H1 (cell line): ENCODE measurements at regions not wholly inside any gene's neighbourhood (a gene's known extent, or its start where the extent isn't known, plus 50 kb on each side); places are given as distances from the start of the nearest gene placed in this dataset.

ENCODE experiments used
- CTCF ChIA-PET: fragments of 300-600 bp; sonication (Branson Sonifier 250); formaldehyde crosslinking; loops from one replicate; lab custom pipeline; 2021; ENCODE audit not compliant: partially characterized antibody; lab: Charles Lee
- POLR2A ChIA-PET: fragments of 300-600 bp; sonication (Branson Sonifier 250); formaldehyde crosslinking; loops from one replicate; lab custom pipeline; 2021; ENCODE audit warnings: inconsistent platforms; ENCODE audit not compliant: partially characterized antibody; lab: Charles Lee
- DNase-seq, 2 experiments: peaks; one replicate each; pipeline versions ENCODE4 v3.0.0 to v3.0.0-alpha.2; 2010 to 2022; ENCODE audit warnings: low spot score in 2 of 2, low read depth in 1 of 2, mixed read lengths in 1 of 2
- FAIRE-seq: peaks from 2 replicates; lab custom pipeline; 2011; peaks lifted over from hg19 to GRCh38; lab: Jason Lieb, UNC
- H2AFZ ChIP-seq: 2 replicates; pipeline ENCODE4 v1.8.1; 2012; ENCODE audit warnings: low read length, inconsistent platforms
- H2AK5ac ChIP-seq: 2 replicates; pipeline ENCODE4 v1.6.1; 2013; ENCODE audit warnings: low read depth, low read length
- H2BK120ac ChIP-seq: replicated peaks from 2 replicates; pipeline ENCODE3; 2013; ENCODE audit warnings: low read depth, low read length, inconsistent platforms
- H2BK12ac ChIP-seq: 2 replicates; pipeline ENCODE4 v1.6.1; 2013; ENCODE audit warnings: low read depth, low read length
- H2BK15ac ChIP-seq: 2 replicates; pipeline ENCODE4 v1.6.1; 2013; ENCODE audit warnings: low read length
- H2BK20ac ChIP-seq: 2 replicates; pipeline ENCODE4 v1.6.1; 2013; ENCODE audit warnings: low read length
- H2BK5ac ChIP-seq: 2 replicates; pipeline ENCODE4 v1.6.1; 2013; ENCODE audit warnings: low read depth, low read length
- H3K14ac ChIP-seq: 2 replicates; pipeline ENCODE4 v1.6.1; 2013; ENCODE audit warnings: inconsistent platforms; ENCODE audit not compliant: insufficient read length
- H3K18ac ChIP-seq: 2 replicates; pipeline ENCODE4 v1.6.1; 2013; ENCODE audit warnings: low read length; ENCODE audit errors: extremely low read depth
- H3K23ac ChIP-seq: 2 replicates; pipeline ENCODE4 v1.6.1; 2013; ENCODE audit warnings: inconsistent platforms; ENCODE audit not compliant: insufficient read length
- H3K23me2 ChIP-seq: 2 replicates; pipeline ENCODE4 v1.6.1; 2013; ENCODE audit warnings: low read depth, low read length
- H3K27ac ChIP-seq: 2 replicates; pipeline ENCODE4 v1.6.1; 2011; ENCODE audit warnings: low read depth, low read length, inconsistent platforms
- H3K27me3 ChIP-seq, 4 experiments: replicated peaks in 1 of 4; 1 replicate in 1 of 4; 2 replicates in 3 of 4; pipeline versions ENCODE4 v1.6.1 to v1.8.1; 2011 to 2013; ENCODE audit warnings: low read length in 3 of 4, mild to moderate bottlenecking in 3 of 4, inconsistent platforms in 2 of 4, mixed read lengths in 2 of 4, moderate library complexity in 1 of 4; ENCODE audit not compliant: control insufficient read depth in 3 of 4, insufficient read depth in 3 of 4; ENCODE audit errors: extremely low read depth in 1 of 4
- H3K36me3 ChIP-seq, 4 experiments: 2 replicates each; pipeline versions ENCODE4 v1.6.1 to v1.8.1; 2011 to 2013; ENCODE audit warnings: mild to moderate bottlenecking in 4 of 4, low read length in 3 of 4, moderate library complexity in 2 of 4, control low read depth in 1 of 4, inconsistent platforms in 1 of 4; ENCODE audit not compliant: insufficient read depth in 4 of 4, control insufficient read depth in 2 of 4
- H3K4ac ChIP-seq: replicated peaks from 2 replicates; pipeline ENCODE3; 2013; ENCODE audit warnings: low read length, low read depth, mixed read lengths, inconsistent platforms; ENCODE audit not compliant: insufficient read length
- H3K4me1 ChIP-seq, 4 experiments: replicated peaks in 1 of 4; 1 replicate in 1 of 4; 2 replicates in 3 of 4; pipeline versions ENCODE4 v1.6.1 to v1.8.1; 2011 to 2013; ENCODE audit warnings: low read length in 3 of 4, inconsistent platforms in 2 of 4, mixed read lengths in 1 of 4; ENCODE audit not compliant: insufficient read depth in 4 of 4, control insufficient read depth in 3 of 4
- H3K4me2 ChIP-seq, 2 experiments: 2 replicates each; pipeline versions ENCODE4 v1.6.1 to v1.8.1; 2011 to 2013; ENCODE audit warnings: low read depth in 2 of 2, low read length in 2 of 2, control low read depth in 1 of 2, inconsistent platforms in 1 of 2, mild to moderate bottlenecking in 1 of 2; ENCODE audit not compliant: insufficient read depth in 1 of 2
- H3K4me3 ChIP-seq, 4 experiments: fragments of 200-600, 300-600 bp in 1 of 4; sonication (generic), shearing (Covaris generic), sonication (Bioruptor Twin) in 1 of 4; 2 replicates each; pipeline versions ENCODE4 v1.5.1 to v1.8.1; 2011 to 2016; ENCODE audit warnings: low read length in 4 of 4, low read depth in 3 of 4, control low read depth in 2 of 4, inconsistent platforms in 2 of 4, mild to moderate bottlenecking in 2 of 4, mixed read lengths in 1 of 4, moderate library complexity in 1 of 4; ENCODE audit not compliant: insufficient read depth in 2 of 4; ENCODE audit errors: extremely low read depth in 1 of 4
- H3K56ac ChIP-seq: replicated peaks from 2 replicates; pipeline ENCODE3; 2013; ENCODE audit warnings: low read depth, mild to moderate bottlenecking, mixed read lengths, low read length, inconsistent platforms; ENCODE audit not compliant: insufficient read length
- H3K79me1 ChIP-seq: 2 replicates; pipeline ENCODE4 v1.6.1; 2013; ENCODE audit warnings: low read depth, low read length, control low read depth
- H3K79me2 ChIP-seq, 2 experiments: 2 replicates each; pipeline versions ENCODE4 v1.6.1 to v1.8.1; 2012 to 2013; ENCODE audit warnings: low read length in 2 of 2, mild to moderate bottlenecking in 2 of 2, inconsistent platforms in 1 of 2; ENCODE audit not compliant: insufficient read depth in 2 of 2, control insufficient read depth in 1 of 2
- H3K9ac ChIP-seq, 4 experiments: replicated peaks in 1 of 4; 1 replicate in 1 of 4; 2 replicates in 3 of 4; pipeline versions ENCODE4 v1.6.1 to v1.8.1; 2011 to 2013; ENCODE audit warnings: low read depth in 3 of 4, low read length in 3 of 4, control low read depth in 2 of 4, mild to moderate bottlenecking in 2 of 4, moderate library complexity in 2 of 4, inconsistent platforms in 1 of 4; ENCODE audit errors: extremely low read depth in 1 of 4
- H3K9me3 ChIP-seq, 2 experiments: 2 replicates each; pipeline versions ENCODE4 v1.6.1 to v1.8.1; 2012 to 2013; ENCODE audit warnings: mild to moderate bottlenecking in 2 of 2, moderate library complexity in 2 of 2, control low read depth in 1 of 2, inconsistent platforms in 1 of 2, low read depth in 1 of 2, low read length in 1 of 2, mixed read lengths in 1 of 2; ENCODE audit not compliant: insufficient read depth in 2 of 2
- H4K20me1 ChIP-seq, 2 experiments: replicated peaks in 1 of 2; 2 replicates each; pipeline versions ENCODE3 to v1.8.1; 2011 to 2013; ENCODE audit warnings: inconsistent platforms in 2 of 2, low read length in 2 of 2, mild to moderate bottlenecking in 1 of 2; ENCODE audit not compliant: insufficient read depth in 2 of 2, control insufficient read depth in 1 of 2
- H4K5ac ChIP-seq: 2 replicates; pipeline ENCODE4 v1.6.1; 2013; ENCODE audit warnings: low read length, low read depth, mixed read lengths, inconsistent platforms; ENCODE audit not compliant: insufficient read length
- H4K8ac ChIP-seq: 2 replicates; pipeline ENCODE4 v1.8.0; 2013; ENCODE audit warnings: mild to moderate bottlenecking, moderate library complexity, low read length, inconsistent platforms; ENCODE audit not compliant: insufficient read depth; ENCODE audit errors: extremely low read depth
- H4K91ac ChIP-seq: replicated peaks from 2 replicates; pipeline ENCODE3; 2013; ENCODE audit warnings: low read length, mixed read lengths, inconsistent platforms; ENCODE audit not compliant: insufficient read length
- ATF3 ChIP-seq: IDR thresholded peaks from 2 replicates; pipeline ENCODE4 v1.6.1; 2011; ENCODE audit warnings: low read depth, mild to moderate bottlenecking, low read length; ENCODE audit not compliant: insufficient read depth
- BCL11A ChIP-seq, 2 experiments: IDR thresholded peaks; one replicate each; pipeline ENCODE4 v1.6.1; 2011; ENCODE audit warnings: low read depth in 2 of 2, low read length in 2 of 2, mild to moderate bottlenecking in 2 of 2
- CHD1 ChIP-seq: IDR thresholded peaks from 2 replicates; pipeline ENCODE4 v1.6.1; 2012; ENCODE audit warnings: low read depth, low read length, improper control_type of control experiment
- CTBP2 ChIP-seq: IDR thresholded peaks from 2 replicates; pipeline ENCODE4 v1.7.0; 2011; ENCODE audit warnings: borderline replicate concordance, mild to moderate bottlenecking, moderate library complexity, mixed read lengths, low read length; ENCODE audit not compliant: insufficient read depth, insufficient read length
- GTF2F1 ChIP-seq: IDR thresholded peaks from 2 replicates; pipeline ENCODE4 v1.6.1; 2012; ENCODE audit warnings: low read depth, low read length, improper control_type of control experiment, borderline replicate concordance
- KDM5A ChIP-seq: fragments of 200-600 bp; IDR thresholded peaks from 2 replicates; pipeline ENCODE4 v1.7.1; 2012; ENCODE audit warnings: mild to moderate bottlenecking, low read length, inconsistent platforms, mixed read lengths
- NANOG ChIP-seq: IDR thresholded peaks from 2 replicates; pipeline ENCODE4 v1.6.1; 2011; ENCODE audit warnings: low read length, low read depth, mild to moderate bottlenecking, inconsistent platforms; ENCODE audit not compliant: insufficient read depth, poor library complexity, severe bottlenecking
- NRF1 ChIP-seq: IDR thresholded peaks from 2 replicates; pipeline ENCODE4 v1.6.1; 2011; ENCODE audit warnings: mild to moderate bottlenecking, low read depth, low read length, improper control_type of control experiment
- PHF8 ChIP-seq: fragments of 200-600 bp; sonication (generic); conservative IDR thresholded peaks from 2 replicates; pipeline ENCODE4 v1.7.1; 2012; ENCODE audit warnings: low read depth, mild to moderate bottlenecking, inconsistent platforms, low read length, moderate library complexity
- POLR2A ChIP-seq, 2 experiments: IDR thresholded peaks; 1 replicate in 1 of 2; 2 replicates in 1 of 2; pipeline ENCODE4 v1.6.1; 2011; ENCODE audit warnings: low read depth in 2 of 2, low read length in 2 of 2, mild to moderate bottlenecking in 2 of 2; ENCODE audit errors: control extremely low read depth in 1 of 2
- SAP30 ChIP-seq: fragments of 300-600 bp; sonication (generic); IDR thresholded peaks from 2 replicates; pipeline ENCODE4 v1.7.1; 2012; ENCODE audit warnings: low read length, moderate library complexity, mild to moderate bottlenecking, inconsistent platforms; ENCODE audit not compliant: insufficient read depth, insufficient replicate concordance
- SIRT6 ChIP-seq: IDR thresholded peaks from one replicate; pipeline ENCODE4 v1.7.1; 2012; ENCODE audit warnings: low read length, inconsistent platforms
- SUZ12 ChIP-seq: fragments of 200-600 bp; sonication (generic); IDR thresholded peaks from 2 replicates; pipeline ENCODE4 v1.6.1; 2012; ENCODE audit warnings: mild to moderate bottlenecking, inconsistent platforms, low read length, moderate library complexity, mixed read lengths
- TAF1 ChIP-seq: IDR thresholded peaks from 2 replicates; pipeline ENCODE4 v1.6.1; 2011; ENCODE audit warnings: mild to moderate bottlenecking, low read depth, low read length
- TCF12 ChIP-seq: IDR thresholded peaks from 2 replicates; pipeline ENCODE4 v1.6.1; 2011; ENCODE audit warnings: low read depth, mild to moderate bottlenecking, low read length
- WGBS, 2 experiments: shearing (Covaris generic) in 1 of 2; methylation state at CpG; one replicate each; pipeline versions ENCODE4 v1.1.6 to v1.1.7; 2013 to 2015; ENCODE audit warnings: low lambda C conversion rate in 2 of 2, mixed read lengths in 2 of 2, inconsistent platforms in 1 of 2, low coverage in 1 of 2, missing lambda C conversion rate in 1 of 2; ENCODE audit not compliant: insufficient replicate concordance in 2 of 2, insufficient coverage in 1 of 2, insufficient read length in 1 of 2; ENCODE audit errors: extremely low coverage in 1 of 2, missing lambda C conversion rate in 1 of 2; 5-methylcytosine and 5-hydroxymethylcytosine counted together

- no peaks in the 10 kb centered on the region for H3K4me1 ChIP-seq
- no peaks in the 10 kb centered on the region for H3K79me1 ChIP-seq
- H2BK12ac ChIP-seq, result no peak overlapping the region
- DNase-seq, result no peak
- no peaks in the 10 kb centered on the region for H3K27me3 ChIP-seq
- no peaks in the 10 kb centered on the region for H4K20me1 ChIP-seq
- H3K23me2 ChIP-seq, result no peaks in the 10 kb centered on the region
- no peak overlapping the region for H3K9ac ChIP-seq
- no peaks in the 10 kb centered on the region for H3K9me3 ChIP-seq
- ChIA-PET CTCF (no interaction called here), POLR2A (no interaction called here)
- no peak for FAIRE-seq
- WGBS, 2 experiments, result 95% methylated on average over 2 of the region's 2 CpGs; no CpG with 5 or more reads in 1 of the 2 experiments
- no peak overlapping the region for H3K14ac ChIP-seq
- H3K79me2 ChIP-seq, result no peaks in the 10 kb centered on the region
- no peak overlapping the region for H4K91ac ChIP-seq
- H3K4ac ChIP-seq, result no peak overlapping the region
- no peak overlapping the region for H2BK20ac ChIP-seq
- no peak overlapping the region for H3K18ac ChIP-seq
- H2BK15ac ChIP-seq, result no peak overlapping the region
- no peaks in the 10 kb centered on the region for H3K36me3 ChIP-seq
- H3K4me2 ChIP-seq, result no peak overlapping the region
- H4K8ac ChIP-seq, result no peak overlapping the region
- no peak overlapping the region for H3K27ac ChIP-seq
- H3K23ac ChIP-seq, result no peak overlapping the region
- no peak overlapping the region for H2BK5ac ChIP-seq
- H2AK5ac ChIP-seq, result no peak overlapping the region
- no peak overlapping the region for H3K4me3 ChIP-seq
- no peak overlapping the region for H3K56ac ChIP-seq
- no peak overlapping the region for H2AFZ ChIP-seq
- no peak overlapping the region for H2BK120ac ChIP-seq
- no peak overlapping the region for H4K5ac ChIP-seq
- TF ChIP-seq CTBP2, result no peak
- TF ChIP-seq POLR2A (IDR thresholded peaks at IDR 0.05; ENCODE audit: control extremely low read depth in 1 of 2, low read depth in 2 of 2, low read length in 2 of 2), result no peak
- TF ChIP-seq PHF8, result no peak
- no peak for TF ChIP-seq BCL11A (IDR thresholded peaks at IDR 0.05; ENCODE audit: low read depth in 2 of 2, low read length in 2 of 2)
- no peak for TF ChIP-seq CHD1
- no peak for TF ChIP-seq SAP30
- no peak for TF ChIP-seq KDM5A
- no peak for TF ChIP-seq SUZ12
- no peak for TF ChIP-seq TCF12
- no peak for TF ChIP-seq NANOG
- TF ChIP-seq TAF1, result no peak
- TF ChIP-seq ATF3, result no peak
- no peak for TF ChIP-seq GTF2F1
- TF ChIP-seq NRF1, result no peak
- no peak for TF ChIP-seq SIRT6
Measured at GRCh38 chr2:143968860-143969259, 551.1 kb downstream of the ZEB2 start.
